ENCODE measurements at regions not wholly inside any gene's neighbourhood (a gene's known extent, or its start where the extent isn't known, plus 50 kb on each side); places are given as distances from the start of the nearest gene placed in this dataset.

DNA sequence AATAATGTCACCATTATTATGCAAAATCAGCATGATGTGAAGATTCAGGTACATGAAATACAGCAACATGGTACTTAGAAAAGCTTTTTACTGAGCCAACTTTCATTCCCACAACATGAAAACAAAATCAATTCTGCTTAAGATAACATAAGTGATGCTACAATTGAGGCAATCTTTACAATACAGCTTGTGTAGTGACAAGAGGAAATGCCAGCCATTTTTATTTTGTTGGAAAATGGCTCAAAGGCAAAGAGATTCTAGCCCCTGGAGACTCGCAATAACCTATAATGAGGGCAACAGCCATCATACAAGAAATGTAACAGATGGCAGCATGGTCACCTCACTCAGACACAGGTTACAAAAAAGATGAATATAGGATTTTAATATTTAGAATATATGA, 560.4 kb downstream of the SPOCK3 start:
- Histone ChIP-seq H3K27ac (no peak overlapping the region), H3K4me1 (no peaks in the 10 kb centered on the region), H3K36me3 (no peaks in the 10 kb centered on the region), H3K4me3 (no peak overlapping the region), H3K27me3 (ENCODE audit: low read depth) (no peaks in the 10 kb centered on the region), H3K9me3 (no peaks in the 10 kb centered on the region)
- ATAC-seq, result no peak
- intact Hi-C loops (cut with DNase I), result no loop called here
- TF ChIP-seq CTCF (IDR thresholded peaks at IDR 0.05), result no peak
- DNase-seq, result no peak

- no peaks in the 10 kb centered on the region for H3K4me1 ChIP-seq
- TF ChIP-seq CTCF (IDR thresholded peaks at IDR 0.05), result no peak
- no peaks in the 10 kb centered on the region for H3K36me3 ChIP-seq
- DNase-seq (no peak), ATAC-seq (peak; percentile 58 to 60)
- no peaks in the 10 kb centered on the region for H3K27me3 ChIP-seq (ENCODE audit: low read depth)
- no peak overlapping the region for H3K4me3 ChIP-seq
- no peak overlapping the region for H3K27ac ChIP-seq
- no peaks in the 10 kb centered on the region for H3K9me3 ChIP-seq
- intact Hi-C loops (cut with DNase I), result no loop called here
Measured at GRCh38 chr4:166675411-166675810, 558.9 kb downstream of the SPOCK3 start.

DNA sequence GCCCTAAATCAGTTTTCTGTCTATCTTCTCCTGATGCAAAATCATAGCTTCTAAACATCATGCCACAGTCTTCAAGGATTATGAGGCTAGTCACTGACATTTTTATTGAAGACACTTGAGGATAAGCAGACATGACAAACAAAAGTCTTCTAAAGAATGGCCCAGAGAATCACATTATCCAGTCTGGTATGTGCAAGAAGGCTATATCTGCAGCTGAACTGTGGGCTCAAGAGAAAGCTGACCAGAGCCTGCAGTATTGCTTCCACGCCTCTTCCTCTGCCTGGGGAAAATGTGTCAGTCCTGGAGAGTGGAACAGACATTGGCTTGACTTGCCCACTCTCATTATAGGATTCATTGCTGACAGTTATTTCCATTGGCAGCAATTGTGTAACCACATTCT, 553.5 kb downstream of the SPOCK3 start:
- H3K36me3 ChIP-seq, result no peaks in the 10 kb centered on the region
- DNase-seq (no peak), ATAC-seq (no peak)
- H3K27me3 ChIP-seq (ENCODE audit: low read depth), result no peaks in the 10 kb centered on the region
- no peak overlapping the region for H3K4me3 ChIP-seq
- no peak overlapping the region for H3K27ac ChIP-seq
- H3K4me1 ChIP-seq, result no peaks in the 10 kb centered on the region
- intact Hi-C loops (cut with DNase I), result no loop called here
- H3K9me3 ChIP-seq, result no peaks in the 10 kb centered on the region
- TF ChIP-seq CTCF (IDR thresholded peaks at IDR 0.05), result no peak

DNA sequence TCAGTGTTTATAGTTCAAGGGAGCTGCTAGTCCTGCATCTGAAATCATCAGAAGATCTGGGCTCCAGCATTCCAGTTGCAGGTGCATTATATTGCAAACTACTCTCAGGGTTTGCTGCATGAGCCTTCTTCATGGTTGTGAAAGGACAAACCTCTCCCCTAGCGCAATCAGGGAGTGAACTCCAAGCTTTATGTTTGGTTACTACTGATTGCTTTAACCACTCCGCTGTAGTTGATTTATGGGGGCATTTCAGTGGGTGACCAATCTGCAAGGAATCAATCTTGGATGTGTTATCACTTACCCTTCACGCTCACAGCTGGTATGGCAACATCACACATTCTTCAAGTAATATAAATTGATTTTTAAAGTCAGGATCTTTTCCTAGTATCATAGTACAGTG, 552.1 kb downstream of the SPOCK3 start:
- TF ChIP-seq CTCF (IDR thresholded peaks at IDR 0.05), result no peak
- Histone ChIP-seq H3K27me3 (ENCODE audit: low read depth) (no peaks in the 10 kb centered on the region), H3K9me3 (no peaks in the 10 kb centered on the region), H3K4me3 (no peak overlapping the region), H3K4me1 (no peaks in the 10 kb centered on the region), H3K36me3 (no peaks in the 10 kb centered on the region), H3K27ac (no peak overlapping the region)
- intact Hi-C loops (cut with DNase I), result no loop called here
- no peak for DNase-seq
- no peak for ATAC-seq
